Body of pancreas (tissue), 4 donors: ENCODE measurements at regions not wholly inside any gene's neighbourhood (a gene's known extent, or its start where the extent isn't known, plus 50 kb on each side); places are given as distances from the start of the nearest gene placed in this dataset.

ENCODE experiments used
- ATAC-seq: fragments of 150-250 bp; one replicate; pipeline ENCODE4 v1.9.1; 2016
- DNase-seq, 4 donors: peaks; one replicate each; pipeline ENCODE4 v3.0.0-alpha.2; 2019
- H3K27ac ChIP-seq, 4 donors: fragments of 200-600 bp; sonication (generic); 1 replicate in 3 of 4; 2 replicates in 1 of 4; pipeline versions ENCODE4 v1.5.1 to v1.6.1; 2016 to 2019; ENCODE audit warnings: mild to moderate bottlenecking in 1 of 4, mixed read lengths in 1 of 4, moderate library complexity in 1 of 4
- H3K27me3 ChIP-seq, 2 donors: fragments of 200-600 bp; sonication (generic); one replicate each; pipeline ENCODE4 v1.6.0; 2016; ENCODE audit warnings: mild to moderate bottlenecking in 1 of 2
- H3K36me3 ChIP-seq, 2 donors: fragments of 200-600 bp; sonication (generic); replicated peaks in 1 of 2; 2 replicates each; pipeline ENCODE4 v1.5.1; 2016; ENCODE audit warnings: low read depth in 2 of 2; ENCODE audit not compliant: insufficient read depth in 1 of 2
- H3K4me1 ChIP-seq: fragments of 200-600 bp; sonication (generic); one replicate; pipeline ENCODE4 v1.6.0; 2016
- H3K4me3 ChIP-seq, 2 donors: fragments of 200-600 bp; sonication (generic); 1 replicate in 1 of 2; 2 replicates in 1 of 2; pipeline ENCODE4 v1.5.1; 2016 to 2019
- H3K9me3 ChIP-seq, 3 donors: fragments of 200-600 bp; sonication (generic); 1 replicate in 2 of 3; 2 replicates in 1 of 3; pipeline ENCODE4 v1.5.1; 2016
- POLR2A ChIP-seq, 3 donors: fragments of 450-650 bp; IDR thresholded peaks; one replicate each; pipeline ENCODE4 v1.6.1; 2016; ENCODE audit warnings: antibody characterized with exemption in 3 of 3, mild to moderate bottlenecking in 2 of 3
- WGBS, 2 donors: methylation state at CpG; one replicate each; pipeline ENCODE4 v1.1.5; 2017; 5-methylcytosine and 5-hydroxymethylcytosine counted together
- intact Hi-C: fragments of 100-400 bp; cut with DNase I; formaldehyde crosslinking; loops from one replicate; pipeline ENCODE4 v1.15.1; 2023
- TF ChIP-seq, protein P1 (sequence below), 7 experiments: fragments of 450-650 bp in 4 of 7; fragments of 200-600 bp in 3 of 7; sonication (generic) in 3 of 7; IDR thresholded peaks; one replicate each; pipeline ENCODE4 v1.5.1; 2016 to 2019; ENCODE audit warnings: antibody characterized with exemption in 7 of 7

DNA sequence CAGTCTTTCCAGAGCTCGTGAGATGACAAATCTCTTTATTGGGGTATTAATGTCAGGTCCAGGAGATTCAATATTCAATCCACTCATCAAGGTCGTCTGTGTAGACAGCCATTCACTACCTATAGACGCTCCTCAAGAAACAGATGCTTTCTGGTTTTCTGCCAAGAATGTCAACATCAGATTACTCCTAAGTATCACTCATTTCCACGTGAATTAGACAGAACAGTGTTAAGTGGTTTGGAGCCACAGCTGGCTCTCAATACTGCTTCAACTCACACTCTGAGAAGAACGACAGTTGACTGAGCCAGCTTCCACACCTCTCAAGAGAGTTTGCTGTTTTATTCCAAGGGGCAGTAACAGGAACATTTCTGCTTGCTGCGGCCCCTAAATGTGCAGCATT is 113.5 kb upstream of the NEDD4L start:
- ATAC-seq (no peak), DNase-seq (no peak)
- TF ChIP-seq, protein P1, sequence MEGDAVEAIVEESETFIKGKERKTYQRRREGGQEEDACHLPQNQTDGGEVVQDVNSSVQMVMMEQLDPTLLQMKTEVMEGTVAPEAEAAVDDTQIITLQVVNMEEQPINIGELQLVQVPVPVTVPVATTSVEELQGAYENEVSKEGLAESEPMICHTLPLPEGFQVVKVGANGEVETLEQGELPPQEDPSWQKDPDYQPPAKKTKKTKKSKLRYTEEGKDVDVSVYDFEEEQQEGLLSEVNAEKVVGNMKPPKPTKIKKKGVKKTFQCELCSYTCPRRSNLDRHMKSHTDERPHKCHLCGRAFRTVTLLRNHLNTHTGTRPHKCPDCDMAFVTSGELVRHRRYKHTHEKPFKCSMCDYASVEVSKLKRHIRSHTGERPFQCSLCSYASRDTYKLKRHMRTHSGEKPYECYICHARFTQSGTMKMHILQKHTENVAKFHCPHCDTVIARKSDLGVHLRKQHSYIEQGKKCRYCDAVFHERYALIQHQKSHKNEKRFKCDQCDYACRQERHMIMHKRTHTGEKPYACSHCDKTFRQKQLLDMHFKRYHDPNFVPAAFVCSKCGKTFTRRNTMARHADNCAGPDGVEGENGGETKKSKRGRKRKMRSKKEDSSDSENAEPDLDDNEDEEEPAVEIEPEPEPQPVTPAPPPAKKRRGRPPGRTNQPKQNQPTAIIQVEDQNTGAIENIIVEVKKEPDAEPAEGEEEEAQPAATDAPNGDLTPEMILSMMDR (IDR thresholded peaks at IDR 0.05): no peak
- TF ChIP-seq POLR2A (IDR thresholded peaks at IDR 0.05): no peak
- Histone ChIP-seq H3K27ac (no peak overlapping the region), H3K27me3 (no peaks in the 10 kb centered on the region), H3K4me3 (no peak overlapping the region), H3K4me1 (peaks cover 7% of the 10 kb centered on the region), H3K9me3 (no peaks in the 10 kb centered on the region), H3K36me3 (no peaks in the 10 kb centered on the region)
- intact Hi-C loops: no loop called here
- WGBS, 2 donors: 45 to 54% methylated on average over 6 of the region's 6 CpGs

DNA sequence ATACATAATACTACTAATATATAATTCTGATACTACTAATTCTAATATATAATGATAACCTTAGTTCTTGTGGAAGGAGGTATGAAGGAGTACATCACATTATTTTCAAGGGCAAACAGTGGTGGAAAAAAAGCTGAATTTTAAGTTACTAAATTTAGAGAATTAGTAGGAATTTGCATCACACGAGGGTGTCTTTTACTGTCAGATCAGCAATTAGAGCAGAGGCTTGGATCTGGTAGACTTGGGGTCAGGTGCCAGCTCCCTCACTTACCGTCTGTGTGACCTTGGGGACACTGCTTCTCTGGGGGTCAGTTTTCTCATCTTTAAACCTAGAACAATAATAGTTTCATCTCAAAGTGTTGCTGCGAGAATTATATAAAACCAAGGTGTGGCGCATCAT is 114.1 kb upstream of the NEDD4L start:
- no peak for ATAC-seq
- 65 to 69% methylated on average over 4 of the region's 4 CpGs for WGBS, 2 donors
- DNase-seq: no peak
- H3K36me3 ChIP-seq: no peaks in the 10 kb centered on the region
- H3K4me3 ChIP-seq: no peak overlapping the region
- TF ChIP-seq, protein P1 (IDR thresholded peaks at IDR 0.05): no peak
- TF ChIP-seq POLR2A (IDR thresholded peaks at IDR 0.05): no peak
- intact Hi-C loops: no loop called here
- no peak overlapping the region for H3K27ac ChIP-seq
- no peaks in the 10 kb centered on the region for H3K9me3 ChIP-seq
- peaks cover 7% of the 10 kb centered on the region for H3K4me1 ChIP-seq
- no peaks in the 10 kb centered on the region for H3K27me3 ChIP-seq

DNA sequence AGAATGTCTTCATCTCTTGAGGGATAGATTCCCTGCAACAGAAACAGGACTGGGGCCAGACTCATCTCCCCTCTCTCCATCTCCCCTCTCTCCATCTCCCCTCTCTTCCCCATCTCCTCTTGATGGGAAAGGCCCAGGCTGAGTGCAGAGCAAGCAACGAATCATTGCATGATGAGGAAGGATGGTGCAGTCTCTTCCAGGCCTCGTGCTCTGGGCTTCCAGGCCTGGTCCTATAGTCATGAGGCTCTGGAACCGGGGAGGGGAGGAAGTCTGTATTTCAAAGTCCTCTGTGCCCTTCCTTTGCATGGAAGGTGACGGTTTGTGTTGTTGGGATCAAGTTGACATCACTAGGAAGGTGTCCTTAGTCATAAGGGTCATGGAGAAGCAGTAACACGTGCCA is 115.6 kb upstream of the NEDD4L start:
- no peak for ATAC-seq
- WGBS, 2 donors: 68 to 81% methylated on average over 5 of the region's 5 CpGs

DNA sequence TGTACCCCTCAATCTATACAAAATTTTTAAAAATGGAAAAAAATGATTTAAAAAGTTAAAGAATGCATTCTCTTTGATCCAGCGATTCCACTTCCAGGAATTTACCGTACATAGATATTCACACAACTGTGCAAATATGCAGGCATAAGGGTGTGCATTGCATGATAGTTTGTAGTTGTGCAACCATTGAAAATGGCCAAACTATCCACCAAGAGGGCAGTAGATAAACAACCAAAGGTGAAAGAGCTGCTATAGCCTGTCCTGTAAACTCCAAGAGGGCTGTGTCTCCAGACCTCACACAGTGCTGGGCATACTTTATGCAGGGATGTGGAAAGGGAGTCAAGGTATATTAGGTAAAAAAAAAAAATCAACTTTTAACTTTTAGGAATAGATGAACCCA is 116.5 kb upstream of the NEDD4L start:
- H3K9me3 ChIP-seq: no peaks in the 10 kb centered on the region
- TF ChIP-seq POLR2A (IDR thresholded peaks at IDR 0.05): no peak
- TF ChIP-seq, protein P1 (IDR thresholded peaks at IDR 0.05): no peak
- WGBS, 2 donors: 74 to 76% methylated on average over 2 of the region's 2 CpGs
- intact Hi-C loops: no loop called here
- H3K4me3 ChIP-seq: no peak overlapping the region
- H3K27ac ChIP-seq: no peak overlapping the region
- no peak for ATAC-seq
- H3K36me3 ChIP-seq: no peaks in the 10 kb centered on the region
- no peaks in the 10 kb centered on the region for H3K27me3 ChIP-seq
- no peak for DNase-seq
- peaks cover 7% of the 10 kb centered on the region for H3K4me1 ChIP-seq

More for the DNA sequence above, 115.6 kb upstream of the NEDD4L start:
- no peak overlapping the region for H3K27ac ChIP-seq
- H3K4me3 ChIP-seq: no peak overlapping the region
- no peaks in the 10 kb centered on the region for H3K36me3 ChIP-seq
- H3K27me3 ChIP-seq: no peaks in the 10 kb centered on the region
- TF ChIP-seq, protein P1 (IDR thresholded peaks at IDR 0.05): no peak
- no peak for TF ChIP-seq POLR2A (IDR thresholded peaks at IDR 0.05)
- no peak for DNase-seq
- H3K9me3 ChIP-seq: no peaks in the 10 kb centered on the region
- intact Hi-C loops: no loop called here
- peaks cover 7% of the 10 kb centered on the region for H3K4me1 ChIP-seq

DNA sequence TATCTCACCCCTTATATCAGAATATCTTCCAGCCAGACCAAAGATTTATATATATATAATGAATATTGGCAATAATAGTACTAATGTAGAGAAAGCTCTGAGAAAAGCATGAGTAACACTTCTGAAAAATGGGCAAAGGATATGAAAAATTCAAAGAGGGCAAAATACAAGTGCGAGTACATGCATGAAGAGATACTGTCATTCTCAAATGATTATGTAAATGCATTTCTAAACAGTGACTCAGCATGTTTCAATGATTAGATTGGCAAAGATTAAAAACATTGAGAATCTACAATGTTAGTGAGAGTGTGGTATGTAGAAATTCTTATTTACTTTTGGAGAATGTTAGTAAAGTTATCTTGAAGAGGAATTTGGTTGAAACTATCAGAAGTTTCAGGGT is 118.3 kb upstream of the NEDD4L start:
- H3K4me1 ChIP-seq: peaks cover 3% of the 10 kb centered on the region
- TF ChIP-seq POLR2A (IDR thresholded peaks at IDR 0.05): no peak
- WGBS, 2 donors: 72 to 81% methylated on average over 1 of the region's 1 CpG
- DNase-seq (no peak), ATAC-seq (no peak)
- no peaks in the 10 kb centered on the region for H3K36me3 ChIP-seq
- no peaks in the 10 kb centered on the region for H3K27me3 ChIP-seq
- no peak overlapping the region for H3K27ac ChIP-seq
- H3K4me3 ChIP-seq: no peak overlapping the region
- intact Hi-C loops: no loop called here
- H3K9me3 ChIP-seq: no peaks in the 10 kb centered on the region
